Muscle layer of colon (tissue), 2 donors: ENCODE measurements at regions not wholly inside any gene's neighbourhood (a gene's known extent, or its start where the extent isn't known, plus 50 kb on each side); places are given as distances from the start of the nearest gene placed in this dataset.
A peak's percentile ranks its signal among the peaks of the same experiment; 100 is the strongest.

Experiments
- H3K27ac ChIP-seq: one replicate; pipeline ENCODE4 v1.7.0; 2013; ENCODE audit warnings: low read depth, mild to moderate bottlenecking, low read length, moderate library complexity
- H3K27me3 ChIP-seq, 2 donors: one replicate each; pipeline ENCODE4 v1.7.0; 2013; ENCODE audit warnings: low read length in 2 of 2, mild to moderate bottlenecking in 2 of 2; ENCODE audit not compliant: insufficient read depth in 2 of 2, control insufficient read depth in 1 of 2
- H3K36me3 ChIP-seq: one replicate; pipeline ENCODE4 v1.7.0; 2013; ENCODE audit warnings: mild to moderate bottlenecking, low read length; ENCODE audit not compliant: insufficient read depth
- H3K4me1 ChIP-seq: one replicate; pipeline ENCODE4 v1.7.0; 2013; ENCODE audit warnings: mild to moderate bottlenecking, low read length; ENCODE audit not compliant: insufficient read depth
- H3K4me3 ChIP-seq, 2 donors: one replicate each; pipeline ENCODE4 v1.7.0; 2013; ENCODE audit warnings: low read length in 2 of 2, low read depth in 1 of 2, mild to moderate bottlenecking in 1 of 2, moderate library complexity in 1 of 2
- H3K9ac ChIP-seq: one replicate; pipeline ENCODE4 v1.7.0; 2013; ENCODE audit warnings: low read length
- H3K9me3 ChIP-seq: one replicate; pipeline ENCODE4 v1.7.0; 2013; ENCODE audit warnings: mild to moderate bottlenecking, low read length
- donor health status: abdominal sarcoma.
- donor health status: Adenocarcinoma of cecum.

- no peak overlapping the region for H3K27ac ChIP-seq
- H3K9ac ChIP-seq = no peak overlapping the region
- H3K4me3 ChIP-seq = no peak overlapping the region
- H3K4me1 ChIP-seq = peaks cover 13% of the 10 kb centered on the region
- no peaks in the 10 kb centered on the region for H3K9me3 ChIP-seq
- H3K36me3 ChIP-seq = no peaks in the 10 kb centered on the region
- no peaks in the 10 kb centered on the region for H3K27me3 ChIP-seq
These were observed 129.1 kb upstream of the RAP2B start for GRCh38 chr3:153032891-153033290.

GRCh38 chr3:153036846-153037245, 125.2 kb upstream of the RAP2B start:
- Histone ChIP-seq H3K27me3 (no peaks in the 10 kb centered on the region), H3K36me3 (no peaks in the 10 kb centered on the region), H3K4me3 (no peak overlapping the region), H3K9ac (no peak overlapping the region), H3K4me1 (no peaks in the 10 kb centered on the region), H3K27ac (no peak overlapping the region), H3K9me3 (no peaks in the 10 kb centered on the region)

GRCh38 chr3:153038367-153038766, 123.7 kb upstream of the RAP2B start:
- no peaks in the 10 kb centered on the region for H3K36me3 ChIP-seq
- H3K9me3 ChIP-seq = no peaks in the 10 kb centered on the region
- H3K4me3 ChIP-seq = no peak overlapping the region
- no peak overlapping the region for H3K9ac ChIP-seq
- H3K4me1 ChIP-seq = no peaks in the 10 kb centered on the region
- no peaks in the 10 kb centered on the region for H3K27me3 ChIP-seq
- H3K27ac ChIP-seq = no peak overlapping the region

- Histone ChIP-seq H3K9me3 (no peaks in the 10 kb centered on the region), H3K36me3 (no peaks in the 10 kb centered on the region), H3K9ac (no peak overlapping the region), H3K27ac (no peak overlapping the region), H3K4me3 (no peak overlapping the region), H3K4me1 (no peaks in the 10 kb centered on the region), H3K27me3 (no peaks in the 10 kb centered on the region)
These were observed 123.2 kb upstream of the RAP2B start for GRCh38 chr3:153038779-153039178.

- Histone ChIP-seq H3K27ac (no peak overlapping the region), H3K9me3 (no peaks in the 10 kb centered on the region), H3K36me3 (no peaks in the 10 kb centered on the region), H3K27me3 (no peaks in the 10 kb centered on the region), H3K4me1 (no peaks in the 10 kb centered on the region), H3K4me3 (no peak overlapping the region), H3K9ac (no peak overlapping the region)
These were observed 120.8 kb upstream of the RAP2B start for GRCh38 chr3:153041181-153041580.

- no peak overlapping the region for H3K9ac ChIP-seq
- H3K9me3 ChIP-seq = no peaks in the 10 kb centered on the region
- no peak overlapping the region for H3K4me3 ChIP-seq
- no peak overlapping the region for H3K27ac ChIP-seq
- H3K4me1 ChIP-seq = no peaks in the 10 kb centered on the region
- no peaks in the 10 kb centered on the region for H3K27me3 ChIP-seq
- H3K36me3 ChIP-seq = no peaks in the 10 kb centered on the region
These were observed 119.9 kb upstream of the RAP2B start for GRCh38 chr3:153042088-153042487.

GRCh38 chr3:153043729-153044328, 118.2 kb upstream of the RAP2B start:
- H3K4me1 ChIP-seq = no peaks in the 10 kb centered on the region
- H3K27me3 ChIP-seq = no peaks in the 10 kb centered on the region
- H3K4me3 ChIP-seq = no peak overlapping the region
- no peak overlapping the region for H3K27ac ChIP-seq
- no peaks in the 10 kb centered on the region for H3K36me3 ChIP-seq
- H3K9me3 ChIP-seq = no peaks in the 10 kb centered on the region
- H3K9ac ChIP-seq = no peak overlapping the region

- H3K36me3 ChIP-seq = no peaks in the 10 kb centered on the region
- H3K27ac ChIP-seq = no peak overlapping the region
- H3K9me3 ChIP-seq = no peaks in the 10 kb centered on the region
- no peaks in the 10 kb centered on the region for H3K27me3 ChIP-seq
- no peaks in the 10 kb centered on the region for H3K4me1 ChIP-seq
- no peak overlapping the region for H3K9ac ChIP-seq
- no peak overlapping the region for H3K4me3 ChIP-seq
These were observed 116.9 kb upstream of the RAP2B start for GRCh38 chr3:153045150-153045549.

GRCh38 chr3:153050978-153051377, 111.0 kb upstream of the RAP2B start:
- Histone ChIP-seq H3K4me1 (peaks cover 11% of the 10 kb centered on the region), H3K4me3 (no peak overlapping the region), H3K27me3 (no peaks in the 10 kb centered on the region), H3K9ac (no peak overlapping the region), H3K36me3 (no peaks in the 10 kb centered on the region), H3K27ac (no peak overlapping the region), H3K9me3 (no peaks in the 10 kb centered on the region)

GRCh38 chr3:153051427-153052095, 110.5 kb upstream of the RAP2B start:
- Histone ChIP-seq H3K4me3 (no peak overlapping the region), H3K9ac (no peak overlapping the region), H3K27me3 (no peaks in the 10 kb centered on the region), H3K9me3 (no peaks in the 10 kb centered on the region), H3K4me1 (peaks cover 11% of the 10 kb centered on the region), H3K27ac (no peak overlapping the region), H3K36me3 (no peaks in the 10 kb centered on the region)

GRCh38 chr3:153052096-153052460, 109.9 kb upstream of the RAP2B start:
- no peak overlapping the region for H3K4me3 ChIP-seq

GRCh38 chr3:153055217-153055616, 106.8 kb upstream of the RAP2B start:
- Histone ChIP-seq H3K27ac (no peak overlapping the region), H3K4me3 (no peak overlapping the region), H3K4me1 (peaks cover 17% of the 10 kb centered on the region), H3K27me3 (no peaks in the 10 kb centered on the region), H3K36me3 (no peaks in the 10 kb centered on the region), H3K9me3 (no peaks in the 10 kb centered on the region), H3K9ac (no peak overlapping the region)

More at GRCh38 chr3:153052096-153052460, 109.9 kb upstream of the RAP2B start:
- H3K9me3 ChIP-seq = no peaks in the 10 kb centered on the region
- no peaks in the 10 kb centered on the region for H3K27me3 ChIP-seq
- peak overlapping the region; percentile 23 for H3K27ac ChIP-seq
- no peaks in the 10 kb centered on the region for H3K36me3 ChIP-seq
- no peak overlapping the region for H3K9ac ChIP-seq
- H3K4me1 ChIP-seq = peaks cover 11% of the 10 kb centered on the region
